Glomerular endothelial cell (primary cell): ENCODE measurements at regions not wholly inside any gene's neighbourhood (a gene's known extent, or its start where the extent isn't known, plus 50 kb on each side); places are given as distances from the start of the nearest gene placed in this dataset.

Experiments
- DNase-seq: peaks from one replicate; pipeline ENCODE4 v3.0.0-alpha.2; 2011; ENCODE audit warnings: low read depth, low spot score; ENCODE audit errors: extremely low read depth

- no peak for DNase-seq
These were observed 191.5 kb upstream of the BTG1 start for GRCh38 chr12:92337128-92337527.

- DNase-seq = no peak
These were observed 191.0 kb upstream of the BTG1 start for GRCh38 chr12:92336641-92337040.

- DNase-seq = no peak
These were observed 190.2 kb upstream of the BTG1 start for GRCh38 chr12:92335831-92336230.

GRCh38 chr12:92334552-92334951 is 188.9 kb upstream of the BTG1 start:
- no peak for DNase-seq

GRCh38 chr12:92332552-92332951 is 186.9 kb upstream of the BTG1 start:
- DNase-seq = no peak

- no peak for DNase-seq
These were observed 185.7 kb upstream of the BTG1 start for GRCh38 chr12:92331383-92331782.

GRCh38 chr12:92330654-92331053 is 185.0 kb upstream of the BTG1 start:
- DNase-seq = no peak

GRCh38 chr12:92326877-92327276 is 181.2 kb upstream of the BTG1 start:
- DNase-seq = no peak

- no peak for DNase-seq
These were observed 179.3 kb upstream of the BTG1 start for GRCh38 chr12:92324849-92325500.

- no peak for DNase-seq
These were observed 166.9 kb upstream of the BTG1 start for GRCh38 chr12:92312463-92312964.

- no peak for DNase-seq
These were observed 158.9 kb upstream of the BTG1 start for GRCh38 chr12:92304371-92305055.

GRCh38 chr12:92302041-92302829 is 156.6 kb upstream of the BTG1 start:
- DNase-seq = no peak

GRCh38 chr12:92301356-92301755 is 155.7 kb upstream of the BTG1 start:
- no peak for DNase-seq

GRCh38 chr12:92300777-92301176 is 155.1 kb upstream of the BTG1 start:
- no peak for DNase-seq

GRCh38 chr12:92299744-92300143 is 154.1 kb upstream of the BTG1 start:
- no peak for DNase-seq

- no peak for DNase-seq
These were observed 153.7 kb upstream of the BTG1 start for GRCh38 chr12:92299344-92299743.

GRCh38 chr12:92297932-92298696 is 152.5 kb upstream of the BTG1 start:
- no peak for DNase-seq

- DNase-seq = no peak
These were observed 151.8 kb upstream of the BTG1 start for GRCh38 chr12:92297405-92297804.

- no peak for DNase-seq
These were observed 149.9 kb upstream of the BTG1 start for GRCh38 chr12:92295523-92295922.

GRCh38 chr12:92294676-92295440 is 149.2 kb upstream of the BTG1 start:
- DNase-seq = no peak
